ENCODE measurements at regions not wholly inside any gene's neighbourhood (a gene's known extent, or its start where the extent isn't known, plus 50 kb on each side); places are given as distances from the start of the nearest gene placed in this dataset.

GRCh38 chr6:50272611-50273010, 222.9 kb upstream of the DEFB112 start:
- no peak for TF ChIP-seq CTCF (IDR thresholded peaks at IDR 0.05; ENCODE audit: low read depth, low read length)
- no peak overlapping the region for H3K4me3 ChIP-seq (replicated peaks in 1 of 2; ENCODE audit: low read depth in 2 of 2, low read length in 2 of 2)
- no peak for DNase-seq (ENCODE audit: low read depth in 2 of 2)

- H3K4me3 ChIP-seq (replicated peaks in 1 of 2; ENCODE audit: low read depth in 2 of 2, low read length in 2 of 2): no peak overlapping the region
- DNase-seq (ENCODE audit: low read depth in 2 of 2): no peak
- no peak for TF ChIP-seq CTCF (IDR thresholded peaks at IDR 0.05; ENCODE audit: low read depth, low read length)
Observed at GRCh38 chr6:50276771-50277261, 227.1 kb upstream of the DEFB112 start.

- TF ChIP-seq CTCF (IDR thresholded peaks at IDR 0.05; ENCODE audit: low read depth, low read length): no peak
- DNase-seq (ENCODE audit: low read depth in 2 of 2): no peak
- no peak overlapping the region for H3K4me3 ChIP-seq (replicated peaks in 1 of 2; ENCODE audit: low read depth in 2 of 2, low read length in 2 of 2)
Observed at GRCh38 chr6:50277774-50278173, 228.0 kb upstream of the DEFB112 start.

- H3K4me3 ChIP-seq (replicated peaks in 1 of 2; ENCODE audit: low read depth in 2 of 2, low read length in 2 of 2): no peak overlapping the region
- TF ChIP-seq CTCF (IDR thresholded peaks at IDR 0.05; ENCODE audit: low read depth, low read length): no peak
- no peak for DNase-seq (ENCODE audit: low read depth in 2 of 2)
Observed at GRCh38 chr6:50278663-50279062, 228.9 kb upstream of the DEFB112 start.

GRCh38 chr6:50285735-50286134, 236.0 kb upstream of the DEFB112 start:
- no peak overlapping the region for H3K4me3 ChIP-seq (replicated peaks in 1 of 2; ENCODE audit: low read depth in 2 of 2, low read length in 2 of 2)
- DNase-seq (ENCODE audit: low read depth in 2 of 2): no peak
- no peak for TF ChIP-seq CTCF (IDR thresholded peaks at IDR 0.05; ENCODE audit: low read depth, low read length)

GRCh38 chr6:50288241-50288640, 238.5 kb upstream of the DEFB112 start:
- no peak overlapping the region for H3K4me3 ChIP-seq (replicated peaks in 1 of 2; ENCODE audit: low read depth in 2 of 2, low read length in 2 of 2)
- no peak for DNase-seq (ENCODE audit: low read depth in 2 of 2)
- no peak for TF ChIP-seq CTCF (IDR thresholded peaks at IDR 0.05; ENCODE audit: low read depth, low read length)

- DNase-seq (ENCODE audit: low read depth in 2 of 2): no peak
- TF ChIP-seq CTCF (IDR thresholded peaks at IDR 0.05; ENCODE audit: low read depth, low read length): no peak
- H3K4me3 ChIP-seq (replicated peaks in 1 of 2; ENCODE audit: low read depth in 2 of 2, low read length in 2 of 2): no peak overlapping the region
Observed at GRCh38 chr6:50288881-50289280, 239.2 kb upstream of the DEFB112 start.
